IMR-90 (cell line): ENCODE measurements at regions not wholly inside any gene's neighbourhood (a gene's known extent, or its start where the extent isn't known, plus 50 kb on each side); places are given as distances from the start of the nearest gene placed in this dataset.

Experiments used
- BHLHE40 ChIP-seq: fragments of 150-350 bp; IDR thresholded peaks from 2 replicates; pipeline ENCODE4 v1.6.1; 2016; ENCODE audit warnings: mild to moderate bottlenecking, low read depth, low read length
- CEBPB ChIP-seq: IDR thresholded peaks from 2 replicates; pipeline ENCODE4 v1.6.1; 2012; ENCODE audit warnings: low read depth, low read length, improper control_type of control experiment
- CTCF ChIP-seq: conservative IDR thresholded peaks from 2 replicates; pipeline ENCODE4 v1.5.1; 2012; ENCODE audit warnings: mild to moderate bottlenecking, low read depth, low read length, improper control_type of control experiment
- ELK1 ChIP-seq: fragments of 150-350 bp; IDR thresholded peaks from 2 replicates; pipeline ENCODE4 v1.6.1; 2016; ENCODE audit warnings: low read depth, mild to moderate bottlenecking, low read length, moderate library complexity, borderline replicate concordance
- FOS ChIP-seq: fragments of 150-350 bp; IDR thresholded peaks from 2 replicates; pipeline ENCODE4 v1.6.1; 2016; ENCODE audit warnings: low read depth, low read length
- MXI1 ChIP-seq: IDR thresholded peaks from 2 replicates; pipeline ENCODE4 v1.6.1; 2012; ENCODE audit warnings: low read depth, mild to moderate bottlenecking, low read length, moderate library complexity, borderline replicate concordance
- POLR2A ChIP-seq: IDR thresholded peaks from 2 replicates; pipeline ENCODE4 v1.6.1; 2012; ENCODE audit warnings: mild to moderate bottlenecking, low read depth, low read length
- RAD21 ChIP-seq: IDR thresholded peaks from 2 replicates; pipeline ENCODE4 v1.6.1; 2012; ENCODE audit warnings: low read length, improper control_type of control experiment
- RCOR1 ChIP-seq: IDR thresholded peaks from 2 replicates; pipeline ENCODE4 v1.6.1; 2012; ENCODE audit warnings: mild to moderate bottlenecking, low read length, improper control_type of control experiment; ENCODE audit not compliant: insufficient replicate concordance
- RFX5 ChIP-seq: IDR thresholded peaks from 2 replicates; pipeline ENCODE4 v1.8.0; 2012; ENCODE audit warnings: low read depth, mild to moderate bottlenecking, low read length, moderate library complexity
- SMC3 ChIP-seq: fragments of 150-350 bp; IDR thresholded peaks from 2 replicates; pipeline ENCODE4 v1.6.1; 2016; ENCODE audit warnings: low read depth, mild to moderate bottlenecking, antibody characterized with exemption, low read length, moderate library complexity

GRCh38 chr10:33418301-33418700 lies 83.8 kb upstream of the NRP1 start:
- TF ChIP-seq RAD21 (no peak), POLR2A (no peak), CTCF (no peak), ELK1 (no peak), CEBPB (no peak), RFX5 (no peak), MXI1 (no peak), BHLHE40 (no peak), FOS (no peak), SMC3 (no peak), RCOR1 (no peak)
